ENCODE measurements at regions not wholly inside any gene's neighbourhood (a gene's known extent, or its start where the extent isn't known, plus 50 kb on each side); places are given as distances from the start of the nearest gene placed in this dataset.

GRCh38 chr4:171353535-171353934, 459.7 kb upstream of the GALNTL6 start:
- Histone ChIP-seq H3K27me3 (ENCODE audit: control insufficient read depth in 2 of 2, insufficient read depth in 2 of 2, low read length in 2 of 2) (no peaks in the 10 kb centered on the region), H3K9ac (ENCODE audit: insufficient read depth in 1 of 2, low read depth in 2 of 2, low read length in 2 of 2) (no peak overlapping the region), H3K4me1 (replicated peaks in 1 of 2; ENCODE audit: control insufficient read depth in 2 of 2, insufficient read depth in 2 of 2, low read length in 2 of 2) (no peaks in the 10 kb centered on the region), H3K9me1 (ENCODE audit: control insufficient read depth, insufficient read depth, low read length) (no peaks in the 10 kb centered on the region), H4K20me1 (replicated peaks; ENCODE audit: control insufficient read depth, insufficient read depth, low read length) (no peaks in the 10 kb centered on the region), H3K27ac (ENCODE audit: extremely low read depth, low read depth, low read length) (no peak overlapping the region), H3K4me2 (ENCODE audit: insufficient read depth, low read length) (no peak overlapping the region), H2AFZ (ENCODE audit: low read depth, low read length) (no peak overlapping the region), H3K79me2 (ENCODE audit: control insufficient read depth, insufficient read depth, low read length) (no peaks in the 10 kb centered on the region), H3K4me3 (no peak overlapping the region), H3K9me3 (replicated peaks; ENCODE audit: control insufficient read depth, insufficient read depth, low read depth, low read length) (no peaks in the 10 kb centered on the region), H3K36me3 (ENCODE audit: control insufficient read depth, insufficient read depth, low read length) (no peaks in the 10 kb centered on the region)
- CTCF ChIA-PET (ENCODE audit: low intra/inter-chr PET ratio): no interaction called here
- no TSS peak for BruUV-seq (replicated peaks)
- DNase-seq (ENCODE audit: extremely low read depth in 1 of 4, low spot score in 3 of 4) (no peak), ATAC-seq (no peak), FAIRE-seq (no peak)
- in situ Hi-C loops (cut with MboI): no loop called here
- intact Hi-C loops (cut with micrococcal nuclease): no loop called here
- TF ChIP-seq TSHZ1 (CRISPR knock-in tag; IDR thresholded peaks at IDR 0.05) (no peak), DLX4 (CRISPR knock-in tag; IDR thresholded peaks at IDR 0.05) (no peak), IRF9 (tag; IDR thresholded peaks at IDR 0.05) (no peak), DMBX1 (CRISPR knock-in tag; IDR thresholded peaks at IDR 0.05; ENCODE audit: borderline replicate concordance) (no peak), MCM7 (IDR thresholded peaks at IDR 0.05) (no peak), ZNF384 (IDR thresholded peaks at IDR 0.05; ENCODE audit: low read depth, low read length) (no peak), LCOR (CRISPR knock-in tag; IDR thresholded peaks at IDR 0.05) (no peak), ZNF121 (CRISPR knock-in tag; conservative IDR thresholded peaks at IDR 0.05) (no peak), ZNF212 (CRISPR knock-in tag; IDR thresholded peaks at IDR 0.05) (no peak), ZBTB33 (CRISPR knock-in tag; IDR thresholded peaks at IDR 0.05) (no peak), IFI16 (CRISPR knock-in tag; IDR thresholded peaks at IDR 0.05) (no peak)
- POLR2A ChIA-PET: no interaction called here

Measured in K562 (cell line).